Activated T-helper 2 cell treated with anti-CD3 and anti-CD28 coated beads, Interferon-gamma antibody, Interleukin-2, Interleukin-4, amounts not matched to agents 10 μg/mL and 5 μg/mL and 100 μg/mL, durations not matched to agents 14 hours and 24 hours and 36 hours (primary cell): ENCODE measurements at regions not wholly inside any gene's neighbourhood (a gene's known extent, or its start where the extent isn't known, plus 50 kb on each side); places are given as distances from the start of the nearest gene placed in this dataset.

Experiments
- DNase-seq: peaks from one replicate; pipeline ENCODE4 v3.0.0; 2021; ENCODE audit warnings: low spot score
- H3K27ac Mint-ChIP-seq: one replicate; pipeline ENCODE4 v1.8.0; 2021; ENCODE audit warnings: mixed read lengths
- H3K27me3 Mint-ChIP-seq: one replicate; pipeline ENCODE4 v1.8.0; 2021; ENCODE audit warnings: low read depth, mixed read lengths
- H3K36me3 Mint-ChIP-seq: one replicate; pipeline ENCODE4 v1.8.0; 2021; ENCODE audit warnings: low read depth, mixed read lengths
- H3K4me1 Mint-ChIP-seq: one replicate; pipeline ENCODE4 v1.8.0; 2021; ENCODE audit warnings: low read depth, mixed read lengths
- H3K4me3 Mint-ChIP-seq: one replicate; pipeline ENCODE4 v1.8.0; 2021; ENCODE audit warnings: low read depth, mild to moderate bottlenecking, moderate library complexity, mixed read lengths
- H3K9me3 Mint-ChIP-seq: one replicate; pipeline ENCODE4 v1.8.0; 2021; ENCODE audit warnings: mixed read lengths
- intact Hi-C: fragments of 100-400 bp; cut with micrococcal nuclease; formaldehyde crosslinking; loops from one replicate; pipeline ENCODE4 v1.15.1; 2023

- no peak overlapping the region for H3K27ac Mint-ChIP-seq
- DNase-seq = no peak
- H3K27me3 Mint-ChIP-seq = no peaks in the 10 kb centered on the region
- H3K4me1 Mint-ChIP-seq = peaks cover 18% of the 10 kb centered on the region
- peaks cover 3% of the 10 kb centered on the region for H3K36me3 Mint-ChIP-seq
- H3K9me3 Mint-ChIP-seq = no peaks in the 10 kb centered on the region
- H3K4me3 Mint-ChIP-seq = no peak overlapping the region
- intact Hi-C loops = no loop called here
These were observed 84.8 kb downstream of the CLDN34 start for GRCh38 chrX:10051866-10052480.

DNA sequence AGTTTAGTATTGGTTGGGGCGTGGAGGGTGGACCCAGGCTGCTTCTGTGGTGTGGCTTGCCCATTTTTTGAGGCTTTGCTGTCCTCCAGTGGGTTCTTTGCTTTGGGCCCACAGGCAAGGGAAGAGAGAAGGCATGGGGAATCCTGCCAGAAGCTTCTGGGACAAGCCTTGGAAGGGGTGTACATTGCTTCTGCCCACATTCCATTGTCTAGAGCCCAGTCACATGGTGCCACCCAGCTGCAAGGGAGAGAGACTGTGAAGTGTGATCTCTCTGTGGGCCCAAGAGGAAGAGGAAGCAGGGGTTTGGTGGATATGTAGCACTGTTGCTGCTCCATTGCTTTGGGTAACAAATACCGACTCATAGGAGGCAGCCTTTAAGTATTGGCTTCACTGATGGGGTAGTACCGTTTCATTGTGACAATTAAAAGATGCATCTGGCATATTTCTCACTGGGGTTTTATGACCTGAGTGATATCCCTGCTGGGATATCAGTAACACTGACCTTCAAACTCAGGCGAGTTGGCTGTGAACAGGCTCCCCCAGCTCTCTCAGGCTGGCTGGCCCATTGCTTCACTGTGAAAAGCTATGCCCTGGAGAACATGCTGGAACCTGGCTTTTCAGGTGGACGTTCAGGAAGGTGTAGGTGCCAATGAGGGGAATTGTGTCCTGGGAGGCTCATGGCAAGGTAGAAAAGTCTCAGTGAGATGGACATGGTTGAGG, 85.9 kb downstream of the CLDN34 start:
- intact Hi-C loops = no loop called here
- peaks cover 3% of the 10 kb centered on the region for H3K36me3 Mint-ChIP-seq
- no peak overlapping the region for H3K27ac Mint-ChIP-seq
- no peaks in the 10 kb centered on the region for H3K27me3 Mint-ChIP-seq
- no peak for DNase-seq
- H3K4me3 Mint-ChIP-seq = no peak overlapping the region
- H3K9me3 Mint-ChIP-seq = no peaks in the 10 kb centered on the region
- H3K4me1 Mint-ChIP-seq = peaks cover 18% of the 10 kb centered on the region

DNA sequence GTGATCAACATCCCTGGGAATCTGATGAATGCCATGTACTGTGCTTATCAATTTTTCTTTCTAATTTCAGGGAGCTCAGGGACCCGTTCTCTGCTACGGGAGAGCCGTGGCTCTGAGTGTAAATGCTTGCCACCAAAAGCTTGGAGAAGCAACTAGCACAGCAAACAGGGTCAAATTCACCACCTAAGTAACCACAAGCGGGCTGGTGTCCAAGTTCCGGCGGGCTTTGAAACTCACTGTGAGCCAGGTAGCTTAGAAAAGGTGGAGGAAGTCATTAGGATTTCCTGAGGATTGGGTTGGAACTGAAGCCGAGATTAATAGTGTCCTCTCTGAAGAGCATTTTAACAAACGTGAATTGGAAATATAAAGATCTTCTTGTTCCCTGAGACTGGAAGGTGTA, 87.2 kb downstream of the CLDN34 start:
- intact Hi-C loops = no loop called here

DNA sequence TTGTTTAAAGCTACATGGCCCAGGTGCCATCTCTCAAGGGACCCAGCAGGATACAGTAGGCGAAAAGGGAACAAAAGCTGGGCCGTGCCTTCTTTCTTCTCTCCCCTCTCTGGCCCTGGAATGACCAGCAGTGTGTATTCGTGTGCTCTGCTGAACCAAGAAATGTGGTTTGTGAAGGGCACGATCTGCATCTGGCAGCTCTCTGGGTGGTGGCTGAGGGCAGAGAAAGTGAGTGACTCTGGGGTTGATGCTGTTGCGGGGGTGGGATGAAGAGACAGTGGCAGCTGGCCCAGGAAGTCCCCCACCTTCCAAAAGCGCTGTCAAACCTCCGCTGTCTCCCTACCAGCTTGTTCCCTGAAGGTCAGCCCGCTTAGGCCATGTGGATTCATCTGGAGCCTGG, 88.3 kb downstream of the CLDN34 start:
- H3K9me3 Mint-ChIP-seq = no peaks in the 10 kb centered on the region
- peaks cover 3% of the 10 kb centered on the region for H3K36me3 Mint-ChIP-seq
- intact Hi-C loops = no loop called here
- peaks cover 15% of the 10 kb centered on the region for H3K4me1 Mint-ChIP-seq
- no peak overlapping the region for H3K27ac Mint-ChIP-seq
- no peak for DNase-seq
- H3K27me3 Mint-ChIP-seq = no peaks in the 10 kb centered on the region
- no peak overlapping the region for H3K4me3 Mint-ChIP-seq

More for the DNA sequence above, 87.2 kb downstream of the CLDN34 start:
- Mint-ChIP-seq H3K27me3 (no peaks in the 10 kb centered on the region), H3K4me1 (peaks cover 20% of the 10 kb centered on the region), H3K4me3 (no peak overlapping the region), H3K27ac (no peak overlapping the region), H3K36me3 (peaks cover 3% of the 10 kb centered on the region), H3K9me3 (no peaks in the 10 kb centered on the region)
- no peak for DNase-seq

- no peaks in the 10 kb centered on the region for H3K27me3 Mint-ChIP-seq
- H3K27ac Mint-ChIP-seq = no peak overlapping the region
- H3K4me3 Mint-ChIP-seq = no peak overlapping the region
- H3K9me3 Mint-ChIP-seq = no peaks in the 10 kb centered on the region
- peaks cover 5% of the 10 kb centered on the region for H3K4me1 Mint-ChIP-seq
- intact Hi-C loops = no loop called here
- peaks cover 19% of the 10 kb centered on the region for H3K36me3 Mint-ChIP-seq
- no peak for DNase-seq
These were observed 94.4 kb upstream of the CLCN4 start for GRCh38 chrX:10062352-10062751.

DNA sequence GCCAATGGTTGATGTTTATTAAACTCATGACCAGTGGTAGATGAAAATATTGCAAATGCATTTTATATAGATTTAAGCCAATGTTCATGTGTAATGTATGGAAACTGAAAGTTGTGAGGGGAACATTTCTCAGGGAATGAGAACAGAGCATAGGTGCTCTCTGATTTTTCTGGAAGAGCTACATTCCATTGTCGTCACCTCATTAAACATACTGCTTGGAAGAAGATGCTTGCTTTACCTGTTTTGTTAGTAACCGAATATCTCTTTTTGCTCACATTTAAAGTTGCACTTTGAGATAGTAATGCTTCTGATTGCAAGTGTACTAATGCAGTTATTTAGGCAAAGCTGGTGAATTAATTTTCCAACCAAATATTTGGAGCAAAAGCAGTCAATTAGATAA, 93.8 kb upstream of the CLCN4 start:
- Mint-ChIP-seq H3K4me3 (no peak overlapping the region), H3K9me3 (no peaks in the 10 kb centered on the region), H3K4me1 (peaks cover 5% of the 10 kb centered on the region), H3K27ac (no peak overlapping the region), H3K36me3 (peaks cover 24% of the 10 kb centered on the region), H3K27me3 (no peaks in the 10 kb centered on the region)
- intact Hi-C loops = no loop called here
- DNase-seq = no peak

- H3K27ac Mint-ChIP-seq = no peak overlapping the region
- H3K4me1 Mint-ChIP-seq = peaks cover 8% of the 10 kb centered on the region
- H3K27me3 Mint-ChIP-seq = no peaks in the 10 kb centered on the region
- H3K4me3 Mint-ChIP-seq = no peak overlapping the region
- no peak for DNase-seq
- H3K9me3 Mint-ChIP-seq = no peaks in the 10 kb centered on the region
- intact Hi-C loops = no loop called here
- peaks cover 35% of the 10 kb centered on the region for H3K36me3 Mint-ChIP-seq
These were observed 92.0 kb upstream of the CLCN4 start for GRCh38 chrX:10064736-10065135.

DNA sequence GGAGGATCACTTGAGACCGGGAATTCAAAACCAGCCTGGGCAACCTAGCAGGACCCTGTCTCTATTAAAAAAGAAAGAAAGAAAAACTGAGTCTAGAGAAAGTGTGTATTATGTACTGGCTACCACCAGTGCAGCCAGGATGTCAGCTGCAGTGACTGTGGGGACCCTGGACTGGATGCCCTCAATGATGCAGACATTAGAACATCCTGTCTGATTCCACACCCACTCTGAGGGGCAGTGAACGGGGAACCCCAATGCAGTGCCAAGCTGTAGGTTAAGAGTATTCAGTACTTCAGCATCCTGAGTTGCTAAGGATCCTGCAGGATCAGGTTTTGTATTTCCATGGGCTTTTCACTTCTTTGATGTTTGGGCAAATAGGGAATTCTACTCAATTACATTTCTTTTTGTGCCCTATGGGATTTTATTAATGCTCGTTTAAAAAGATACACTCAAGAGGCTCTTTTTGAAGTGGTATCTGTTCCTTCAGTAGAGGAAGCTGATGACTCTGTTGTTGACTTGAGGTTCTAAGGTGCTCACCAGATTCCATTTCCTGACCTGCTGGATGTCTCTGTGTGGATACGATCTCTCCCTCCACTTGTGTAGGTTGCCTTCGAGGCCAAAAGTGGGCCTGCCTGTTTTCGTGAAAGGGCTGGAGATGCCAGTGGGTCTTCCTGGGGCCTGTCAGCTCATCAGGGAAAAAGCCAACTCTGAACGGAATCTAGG, 85.9 kb upstream of the CLCN4 start:
- no peak for DNase-seq
- Mint-ChIP-seq H3K9me3 (no peaks in the 10 kb centered on the region), H3K27me3 (no peaks in the 10 kb centered on the region), H3K4me1 (peaks cover 5% of the 10 kb centered on the region), H3K36me3 (peaks cover 46% of the 10 kb centered on the region), H3K4me3 (no peak overlapping the region), H3K27ac (no peak overlapping the region)
- intact Hi-C loops = no loop called here

GRCh38 chrX:10071451-10072144, 85.2 kb upstream of the CLCN4 start:
- Mint-ChIP-seq H3K36me3 (peaks cover 38% of the 10 kb centered on the region), H3K4me1 (peaks cover 5% of the 10 kb centered on the region), H3K9me3 (no peaks in the 10 kb centered on the region), H3K4me3 (no peak overlapping the region), H3K27ac (no peak overlapping the region), H3K27me3 (no peaks in the 10 kb centered on the region)
- no peak for DNase-seq
- intact Hi-C loops = no loop called here

GRCh38 chrX:10072786-10073568, 83.8 kb upstream of the CLCN4 start:
- intact Hi-C loops = no loop called here
- H3K27ac Mint-ChIP-seq = no peak overlapping the region
- H3K36me3 Mint-ChIP-seq = peaks cover 27% of the 10 kb centered on the region
- H3K4me3 Mint-ChIP-seq = no peak overlapping the region
- H3K27me3 Mint-ChIP-seq = no peaks in the 10 kb centered on the region
- no peaks in the 10 kb centered on the region for H3K9me3 Mint-ChIP-seq
- no peak for DNase-seq
- H3K4me1 Mint-ChIP-seq = peaks cover 5% of the 10 kb centered on the region

DNA sequence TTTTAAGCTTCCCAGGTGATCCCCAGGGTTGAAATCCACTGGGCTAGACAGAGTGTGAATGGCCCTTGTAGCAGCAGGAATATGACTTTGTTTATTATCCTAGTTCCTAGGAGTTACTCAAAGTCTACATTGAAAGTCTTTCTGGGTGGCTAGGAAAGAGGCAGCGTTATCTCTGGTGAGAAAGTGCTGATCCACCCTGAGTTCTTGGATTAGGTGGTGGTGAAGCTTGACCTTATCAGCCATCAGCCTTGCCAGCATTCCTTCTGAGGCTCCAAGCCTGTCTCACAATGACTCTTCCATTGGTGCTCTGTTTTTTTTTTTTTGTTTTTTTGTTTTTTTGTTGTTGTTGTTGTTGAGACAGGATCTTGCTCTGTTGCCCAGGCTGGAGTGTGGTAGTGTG, 83.1 kb upstream of the CLCN4 start:
- H3K27ac Mint-ChIP-seq = no peak overlapping the region
- DNase-seq = no peak
- no peaks in the 10 kb centered on the region for H3K27me3 Mint-ChIP-seq
- intact Hi-C loops = no loop called here
- no peak overlapping the region for H3K4me3 Mint-ChIP-seq
- peaks cover 26% of the 10 kb centered on the region for H3K36me3 Mint-ChIP-seq
- H3K9me3 Mint-ChIP-seq = no peaks in the 10 kb centered on the region
- H3K4me1 Mint-ChIP-seq = peaks cover 4% of the 10 kb centered on the region

DNA sequence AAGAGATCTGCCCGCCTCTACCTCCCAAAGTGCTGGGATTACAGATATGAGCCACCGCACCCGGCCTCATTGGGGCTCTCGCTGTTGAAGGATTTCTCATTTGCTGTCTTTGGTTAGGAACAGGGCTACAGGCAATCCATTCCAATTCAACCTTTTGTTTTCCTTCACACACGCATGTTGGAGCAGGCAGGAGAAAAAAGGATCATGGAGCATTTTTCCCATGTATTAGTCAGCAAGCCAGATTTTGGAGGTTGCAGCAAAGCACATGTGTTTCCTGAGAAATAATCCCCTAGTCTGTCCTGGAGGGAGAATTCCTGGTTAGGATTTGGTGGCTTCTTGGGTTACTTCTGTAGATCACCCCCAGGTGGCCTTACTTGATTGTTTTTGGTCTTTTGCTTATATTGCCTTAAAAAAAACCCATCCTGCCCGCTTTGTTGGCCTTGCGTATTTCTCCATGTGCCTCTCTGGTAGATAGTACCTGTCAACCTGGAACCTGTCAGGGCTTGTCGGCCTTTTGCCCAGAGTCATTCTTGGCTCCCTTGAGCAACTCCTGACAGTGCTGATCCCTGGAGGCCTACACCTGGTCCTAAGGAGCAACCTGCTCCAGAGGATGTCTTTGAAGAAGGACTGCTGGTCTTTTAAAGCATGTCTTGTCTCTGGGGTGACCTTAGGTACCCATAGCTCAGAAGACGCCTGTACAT, 82.4 kb upstream of the CLCN4 start:
- Mint-ChIP-seq H3K4me3 (no peak overlapping the region), H3K36me3 (peaks cover 20% of the 10 kb centered on the region), H3K27me3 (no peaks in the 10 kb centered on the region), H3K9me3 (no peaks in the 10 kb centered on the region), H3K4me1 (peaks cover 3% of the 10 kb centered on the region), H3K27ac (no peak overlapping the region)
- intact Hi-C loops = no loop called here
- DNase-seq = no peak
